Effector CD8-positive, alpha-beta T cell (primary cell): ENCODE measurements at regions not wholly inside any gene's neighbourhood (a gene's known extent, or its start where the extent isn't known, plus 50 kb on each side); places are given as distances from the start of the nearest gene placed in this dataset.

Source experiments
- DNase-seq: peaks from one replicate; lab custom pipeline; 2025; lab: John Stamatoyannopoulos, UW

DNA sequence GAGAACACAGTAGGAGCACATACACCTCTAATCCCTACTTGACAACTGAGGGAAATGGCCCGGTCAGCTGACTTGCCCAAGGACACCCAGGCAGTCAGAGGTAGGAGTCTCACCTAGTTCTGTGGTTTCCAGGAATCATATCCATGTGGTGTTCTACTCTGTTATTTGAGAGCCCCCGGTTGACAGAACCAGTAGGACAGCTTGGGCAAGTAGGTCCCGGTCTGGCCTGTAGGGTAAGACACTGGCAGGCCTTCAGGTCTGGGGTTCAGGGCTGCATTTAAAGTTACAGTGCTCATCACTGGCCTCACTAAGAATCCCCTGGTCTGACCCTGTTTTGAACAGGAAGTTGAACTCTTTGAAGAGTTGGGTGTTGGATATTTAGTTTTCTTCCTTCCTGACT lies 476.1 kb downstream of the SHQ1 start:
- no peak for DNase-seq

DNA sequence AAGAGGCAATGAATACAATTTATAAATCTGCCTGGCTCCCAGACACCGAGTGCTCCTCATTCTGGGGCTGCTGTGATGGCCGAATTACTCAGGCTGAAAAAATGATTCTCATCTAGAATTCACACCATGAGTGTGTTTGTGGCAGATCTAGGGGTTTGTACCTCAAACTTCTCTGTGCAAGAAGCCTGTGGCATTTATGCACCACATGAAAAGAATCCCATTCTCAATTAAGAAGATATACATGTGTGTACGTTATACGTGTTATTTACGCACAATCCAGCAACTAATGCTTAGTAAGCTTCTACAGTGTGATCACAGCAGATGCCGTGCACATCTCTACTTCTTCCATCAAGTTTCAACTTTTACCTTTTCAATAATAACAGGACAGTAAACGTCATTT lies 476.8 kb downstream of the SHQ1 start:
- no peak for DNase-seq

DNA sequence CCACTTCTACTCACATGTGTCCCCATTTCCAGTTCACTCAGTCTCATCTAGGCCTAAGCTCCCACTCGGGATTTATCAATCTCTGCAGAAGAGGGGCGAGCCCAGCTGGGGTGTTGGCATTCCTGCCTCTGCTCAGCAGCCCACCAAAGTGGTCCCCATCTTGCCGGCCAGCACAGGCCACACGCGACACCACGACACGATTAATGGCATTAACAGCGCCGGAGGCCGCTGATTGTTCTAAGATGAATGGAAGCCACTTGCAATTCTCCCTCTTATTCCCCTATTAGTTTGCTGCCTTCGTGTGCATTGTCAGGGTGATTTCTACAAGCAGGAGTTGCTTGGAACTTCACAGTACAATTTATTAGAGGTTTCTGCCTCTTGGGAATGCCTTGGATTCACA lies 477.3 kb downstream of the SHQ1 start:
- no peak for DNase-seq

DNA sequence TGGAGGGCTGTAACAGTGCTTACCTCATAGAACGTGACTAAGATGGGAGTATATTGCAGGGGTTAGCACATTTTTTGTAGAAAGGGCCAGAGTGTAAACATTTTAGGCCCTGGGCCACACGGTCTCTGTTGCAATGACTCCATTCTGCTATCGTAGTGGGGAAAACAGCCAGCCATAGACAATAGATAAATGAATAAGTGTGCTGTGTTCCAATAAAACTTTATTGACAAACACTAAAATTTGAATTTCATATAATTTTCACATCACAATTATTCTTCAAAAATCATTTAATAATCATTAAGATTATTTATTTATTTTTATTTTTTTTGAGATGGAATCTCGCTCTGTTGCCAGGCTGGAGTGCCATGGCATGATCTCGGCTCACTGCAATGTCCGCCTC lies 478.6 kb downstream of the SHQ1 start:
- no peak for DNase-seq

DNA sequence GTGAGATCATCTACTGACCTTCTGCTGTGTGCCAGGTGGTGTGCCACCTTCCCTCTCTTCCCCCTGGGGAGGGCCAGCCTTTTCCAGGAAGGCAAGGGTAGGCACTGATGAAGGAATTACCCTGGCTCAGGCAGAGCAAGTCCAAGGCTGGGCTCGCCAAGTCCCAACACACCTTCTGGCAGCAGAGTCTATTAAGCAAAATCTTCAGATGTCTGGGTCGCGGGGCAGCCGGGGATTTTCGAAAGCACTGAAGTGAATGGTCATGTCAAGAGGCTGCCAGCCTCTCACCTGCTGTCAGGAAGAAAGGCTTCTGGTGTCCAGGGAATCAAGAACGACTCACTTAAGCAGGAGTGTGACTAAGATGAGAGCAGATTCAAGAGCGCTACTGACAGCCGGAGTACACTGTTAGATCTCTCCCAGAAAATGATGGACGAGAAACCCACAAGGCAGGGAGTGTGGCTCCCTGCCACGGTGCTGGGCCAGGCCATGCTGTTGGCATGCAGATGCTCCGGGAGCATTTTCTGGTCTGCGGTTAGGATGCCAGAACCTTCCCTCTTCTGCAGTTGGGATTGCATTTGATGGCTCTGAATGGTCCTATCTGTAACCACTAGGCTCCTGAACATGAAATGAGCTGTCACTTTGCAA lies 479.8 kb downstream of the SHQ1 start:
- DNase-seq: no peak

DNA sequence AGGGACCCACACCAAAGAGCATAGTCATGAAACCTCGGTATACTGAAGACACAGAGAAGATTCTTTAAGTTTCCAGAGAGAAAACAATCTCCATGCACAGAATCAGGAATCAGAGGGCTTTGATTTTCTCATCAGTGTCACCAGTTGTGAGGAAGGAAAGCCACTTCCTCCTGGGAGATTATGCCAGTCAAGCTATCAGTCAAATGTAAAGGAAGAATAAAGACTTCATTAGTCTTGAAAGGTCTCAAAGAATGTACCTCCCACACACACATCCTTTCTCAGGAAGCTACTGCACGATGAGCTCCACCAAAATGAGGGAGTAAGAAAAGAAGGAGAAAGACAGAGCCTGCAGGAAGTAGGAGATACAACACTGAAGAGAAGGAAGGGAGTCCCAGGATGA lies 486.3 kb downstream of the SHQ1 start:
- DNase-seq: no peak

DNA sequence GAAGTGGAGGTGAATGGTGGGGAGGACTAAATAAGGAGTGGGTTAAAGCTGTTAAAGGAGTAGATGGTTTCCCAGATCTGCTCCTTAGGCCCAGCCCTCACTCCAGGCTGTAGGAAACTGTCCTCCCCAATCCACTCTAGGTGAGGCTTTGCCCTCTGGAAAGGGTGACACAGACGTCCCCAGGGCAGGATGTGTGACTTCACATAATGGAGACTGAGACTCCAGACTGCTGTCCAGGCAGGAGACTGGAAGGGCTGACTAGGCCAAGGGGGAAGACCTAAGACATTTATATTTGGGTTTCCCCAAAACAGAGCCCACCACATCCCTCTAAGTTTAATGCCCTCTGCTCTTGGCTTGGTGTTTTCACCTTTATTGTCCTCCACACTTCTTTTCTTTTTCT lies 488.5 kb downstream of the SHQ1 start:
- DNase-seq: no peak

DNA sequence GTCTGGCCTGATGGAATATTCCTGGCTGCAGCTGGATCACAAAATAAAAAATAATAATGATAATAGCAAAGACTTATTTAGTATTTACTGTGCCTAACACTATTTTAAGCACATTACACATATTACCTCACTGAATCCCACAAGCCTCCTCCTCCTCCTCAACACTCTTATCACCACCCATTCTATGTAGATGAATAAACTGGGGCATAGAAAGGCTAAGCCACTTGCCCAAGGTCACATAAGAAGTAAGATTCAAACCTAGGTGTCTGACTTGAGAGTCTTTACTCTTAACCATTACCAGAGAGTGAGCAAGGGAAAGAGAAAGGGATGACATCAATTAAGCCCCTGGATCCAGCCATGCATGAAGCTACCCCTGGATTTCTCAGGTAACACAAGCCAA lies 493.1 kb downstream of the SHQ1 start:
- no peak for DNase-seq

DNA sequence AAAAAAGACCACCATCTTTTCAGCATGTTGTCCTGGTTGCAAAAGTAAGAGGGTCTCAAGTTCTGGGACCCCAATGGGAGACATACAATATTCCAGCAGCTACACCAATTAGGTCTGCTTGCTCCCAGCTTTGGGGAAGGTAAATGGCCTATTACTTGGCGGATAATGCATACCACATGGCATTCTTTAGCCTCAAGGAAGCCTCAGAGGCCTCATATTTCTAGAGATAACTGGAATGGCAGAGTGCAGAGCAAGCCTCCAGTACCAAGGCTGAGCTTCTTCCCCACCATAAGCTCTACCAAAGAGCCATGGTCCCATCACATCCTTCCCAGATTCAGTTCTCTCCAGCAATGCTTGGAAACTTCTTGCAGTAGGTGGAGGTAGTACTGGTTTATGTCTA lies 493.8 kb downstream of the SHQ1 start:
- DNase-seq: no peak

DNA sequence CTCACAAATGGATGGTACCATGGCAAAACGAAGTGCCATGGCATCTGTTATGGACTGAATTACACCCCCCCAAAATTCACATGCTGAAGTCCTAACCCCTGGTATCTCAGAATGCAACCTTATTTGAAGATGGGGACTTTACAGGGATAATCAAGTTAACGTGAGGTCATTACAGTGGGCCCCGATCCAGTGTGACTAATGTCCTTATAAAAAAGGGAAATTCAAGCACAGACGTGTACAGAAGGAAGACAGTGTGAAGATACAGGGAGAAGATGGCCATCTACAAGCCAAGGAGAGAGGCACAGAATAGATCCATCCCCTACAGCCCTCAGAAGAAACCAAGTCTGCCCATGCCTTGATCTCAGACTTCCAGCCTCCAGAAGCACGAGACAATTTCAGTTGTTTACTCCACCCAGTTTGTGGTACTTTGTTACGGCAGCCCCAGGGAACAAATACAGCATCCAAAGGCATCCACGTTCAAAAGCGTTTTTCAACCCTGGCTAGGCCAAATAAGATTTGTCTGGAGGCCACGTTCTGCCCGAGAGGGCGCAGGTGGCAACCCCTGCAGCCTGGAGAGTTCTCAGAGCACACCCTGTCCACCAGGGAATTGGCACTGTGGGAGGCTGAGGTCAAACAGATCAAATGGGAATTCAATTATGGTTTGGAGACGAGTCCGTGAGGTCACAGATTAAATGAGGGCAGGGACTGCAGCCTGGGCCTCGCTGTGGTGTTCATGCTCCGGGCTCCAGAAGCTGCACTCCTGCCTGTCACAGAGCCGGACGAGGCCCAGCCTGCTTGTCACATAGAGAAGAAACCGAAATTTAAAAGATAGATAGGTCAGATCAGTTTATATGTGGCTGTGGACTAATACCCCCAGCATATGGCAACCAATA lies 494.8 kb downstream of the SHQ1 start:
- no peak for DNase-seq

DNA sequence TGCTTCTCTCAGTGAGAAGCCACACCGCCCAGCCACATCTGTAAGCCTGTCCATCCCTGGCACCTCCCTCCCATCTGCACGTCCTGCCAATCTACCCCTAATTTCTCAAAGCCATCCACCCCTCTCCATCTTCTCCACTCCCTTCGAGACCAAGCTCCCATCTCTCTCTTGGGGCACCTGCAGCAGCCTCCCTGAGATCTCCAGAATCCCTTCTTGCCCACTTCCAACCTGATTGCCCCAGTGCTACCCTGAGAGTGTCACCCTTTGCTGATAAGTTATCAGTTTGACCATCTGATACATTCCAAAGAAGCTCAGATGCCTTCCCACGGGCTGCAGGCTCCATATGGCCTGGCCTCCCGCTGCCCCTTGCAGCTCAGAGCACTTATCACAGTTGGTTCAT lies 496.1 kb downstream of the SHQ1 start:
- no peak for DNase-seq

DNA sequence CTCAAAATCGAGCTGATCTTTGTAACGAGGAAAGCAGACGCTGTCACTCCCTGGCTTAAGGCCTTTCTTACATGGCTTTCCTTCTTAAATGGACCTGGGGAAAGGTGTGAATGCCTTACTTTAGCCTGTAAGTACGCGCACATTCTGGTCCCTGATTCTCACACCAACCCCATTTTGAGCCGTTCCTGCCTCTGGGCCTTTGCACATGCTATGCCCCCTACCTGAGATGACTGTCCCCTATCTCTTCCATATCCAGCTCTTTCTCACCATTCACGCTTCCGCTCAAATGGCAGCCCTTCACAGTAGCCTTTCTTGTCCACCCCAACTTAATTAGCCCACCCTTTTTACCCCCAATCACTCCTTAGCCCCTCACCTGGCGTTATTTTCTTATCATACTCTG lies 496.7 kb downstream of the SHQ1 start:
- no peak for DNase-seq

DNA sequence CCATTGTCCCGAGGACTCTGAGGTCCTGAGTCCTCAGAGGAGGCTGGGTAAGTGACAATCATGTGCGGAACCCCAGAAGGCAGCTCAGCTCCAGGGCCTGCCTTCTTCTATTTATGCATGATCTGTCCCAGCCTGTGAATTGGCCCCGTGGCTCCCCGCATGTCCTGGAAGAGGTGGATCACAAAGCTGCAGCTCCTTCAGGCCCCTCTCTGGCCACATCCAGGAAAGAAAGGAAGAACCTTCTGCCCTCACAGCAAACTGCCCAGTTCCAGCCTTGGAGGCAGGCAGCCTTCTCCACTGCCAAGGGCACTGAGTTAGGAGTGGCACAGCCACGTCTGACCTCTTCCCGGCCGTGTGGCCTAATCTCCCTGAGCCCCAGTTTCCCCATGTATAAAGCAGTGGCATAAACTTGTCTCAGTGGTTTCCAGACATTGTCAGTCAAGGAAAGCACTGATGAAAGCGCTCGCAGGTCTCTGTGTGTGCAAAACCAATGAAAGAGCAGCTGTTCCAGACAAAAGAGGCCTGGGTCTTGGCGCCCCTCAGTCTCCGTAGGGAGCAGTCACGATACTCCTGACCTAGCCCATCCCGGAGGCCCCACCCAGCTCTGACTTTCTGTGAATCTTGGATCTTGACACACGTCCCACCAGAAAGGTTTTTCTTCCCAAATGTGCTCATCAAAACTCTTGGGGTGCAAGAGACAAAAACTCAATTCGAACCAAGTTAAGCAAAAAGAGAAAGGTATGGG lies 497.3 kb downstream of the SHQ1 start:
- DNase-seq: no peak

DNA sequence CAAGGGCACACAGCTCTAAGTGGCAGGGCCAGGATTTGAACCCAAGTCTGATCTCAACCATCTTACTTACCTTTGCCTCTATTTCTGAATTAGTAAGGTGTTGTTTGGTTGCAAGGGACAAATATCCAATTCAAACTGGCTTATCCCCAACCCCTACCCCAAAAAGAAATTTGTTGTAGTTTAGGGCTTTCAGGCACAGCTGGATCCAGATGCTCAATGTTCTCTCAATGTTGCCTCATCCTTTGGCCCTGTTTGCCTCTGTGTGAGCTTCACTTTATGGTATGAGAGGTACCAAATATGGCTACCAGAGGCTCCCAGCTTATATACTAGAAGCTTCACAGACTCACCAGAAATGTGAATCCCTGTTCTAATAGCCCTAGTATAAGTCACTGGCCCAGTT lies 499.9 kb downstream of the SHQ1 start:
- DNase-seq: no peak

DNA sequence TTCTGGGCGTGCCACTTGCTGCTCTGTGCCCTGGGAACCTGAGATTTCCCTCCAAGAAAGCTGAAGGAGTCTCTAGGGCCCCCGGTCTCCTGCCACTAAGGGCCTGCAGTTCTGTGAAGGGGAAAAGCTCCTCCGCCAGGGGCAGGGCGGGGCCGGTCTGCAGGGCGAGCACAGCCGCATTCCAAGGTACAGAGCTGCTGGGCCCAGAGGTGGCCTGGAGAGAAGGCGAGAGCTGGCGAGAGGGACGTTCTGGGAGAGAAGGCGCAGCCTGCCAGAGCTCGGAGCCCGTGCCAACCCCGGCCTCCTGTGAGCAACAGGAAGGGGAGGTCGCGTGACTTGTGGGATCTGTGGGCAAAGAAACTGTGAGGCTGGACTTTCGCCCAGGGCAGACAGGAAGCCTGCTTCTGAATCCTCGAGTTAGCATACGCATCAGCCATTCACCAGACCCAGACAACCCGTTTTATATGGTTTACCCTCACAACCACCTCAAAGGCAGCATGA lies 500.4 kb downstream of the SHQ1 start:
- no peak for DNase-seq

DNA sequence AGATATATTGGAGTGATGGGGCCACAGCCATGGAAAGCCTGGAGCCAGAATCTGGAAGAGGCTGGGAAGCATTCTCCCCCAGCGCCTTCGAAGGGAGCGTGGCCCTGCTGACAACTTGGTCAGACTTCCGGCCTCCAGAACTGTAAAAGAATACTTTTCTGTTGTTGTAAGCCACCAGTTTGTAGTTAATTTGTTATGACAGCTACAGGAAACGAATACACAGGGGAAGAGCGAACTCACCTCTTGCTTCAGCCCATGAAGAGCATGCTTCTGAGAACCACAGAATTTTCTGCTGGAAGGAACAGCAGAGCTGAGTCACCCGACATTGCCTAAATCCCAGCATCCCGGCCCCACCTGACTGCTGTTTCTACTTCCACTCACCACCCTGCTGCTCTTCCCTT lies 501.7 kb downstream of the SHQ1 start:
- no peak for DNase-seq

DNA sequence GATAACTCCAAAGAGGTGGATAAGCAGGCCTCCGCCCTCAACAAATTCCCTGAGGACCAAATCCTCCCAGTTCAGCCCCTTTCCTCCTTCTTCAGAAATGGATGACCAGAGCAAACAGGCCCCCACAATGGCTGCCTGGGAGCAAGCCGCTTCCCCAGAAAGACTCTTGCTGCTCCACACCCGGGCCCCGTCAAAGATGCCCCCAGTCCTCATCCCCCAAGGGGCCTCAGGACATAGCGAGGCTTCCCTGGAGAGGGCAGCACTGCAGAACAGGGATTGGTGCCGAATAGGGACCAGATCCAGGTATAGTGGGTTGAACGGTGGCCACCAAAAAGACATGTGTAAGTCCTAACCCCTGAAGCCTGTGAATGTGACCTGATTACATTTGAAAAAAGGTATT lies 502.3 kb downstream of the SHQ1 start:
- DNase-seq: no peak

DNA sequence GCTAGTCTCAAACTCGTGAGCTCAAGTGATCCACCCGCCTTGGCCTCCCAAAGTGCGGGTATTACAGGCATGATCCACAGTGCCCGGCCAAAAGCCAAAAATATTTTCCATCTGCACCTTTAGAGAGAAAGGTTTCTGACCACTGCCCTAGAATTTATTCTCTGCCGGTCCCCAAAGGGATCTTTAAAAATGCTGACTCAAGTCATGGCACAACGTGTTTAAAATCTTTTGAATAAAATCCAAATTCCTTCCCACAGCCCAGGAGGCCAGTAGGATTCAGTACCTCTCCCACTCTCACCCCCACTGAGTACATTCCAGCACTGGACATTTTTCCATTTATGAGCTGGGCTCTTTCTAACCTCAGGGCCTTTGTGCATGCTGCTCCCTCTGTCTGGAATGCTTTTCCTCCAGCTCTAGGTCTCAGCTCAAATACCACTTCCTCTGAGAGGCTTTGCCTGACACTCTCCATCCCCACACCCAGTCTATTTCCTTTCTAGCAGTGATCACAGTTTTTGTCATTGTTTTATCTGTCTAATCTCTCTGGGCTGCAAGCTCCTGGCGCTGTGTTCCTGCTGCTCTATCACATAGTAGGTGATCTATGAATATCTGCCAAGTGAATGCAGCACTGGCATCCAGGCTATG lies 502.9 kb downstream of the SHQ1 start:
- DNase-seq: no peak

DNA sequence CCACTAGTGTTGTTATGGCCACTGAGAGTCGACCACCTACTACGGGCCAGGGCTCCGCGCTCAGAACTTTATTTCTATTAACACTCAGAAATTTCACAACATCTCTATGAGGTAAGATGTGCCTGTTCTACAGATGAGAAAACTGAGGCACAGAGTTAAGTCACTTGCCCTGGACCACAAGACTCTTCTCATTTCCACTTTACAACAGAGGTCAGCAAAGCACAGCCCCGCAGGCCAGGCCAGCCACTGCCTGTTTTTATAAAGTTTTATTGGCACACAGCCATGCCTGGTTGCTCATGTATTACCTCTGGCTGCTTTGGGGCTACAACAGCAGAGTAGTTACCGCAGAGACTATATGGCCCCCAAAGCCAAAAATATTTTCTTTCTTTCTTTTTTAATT lies 503.6 kb downstream of the SHQ1 start:
- no peak for DNase-seq

DNA sequence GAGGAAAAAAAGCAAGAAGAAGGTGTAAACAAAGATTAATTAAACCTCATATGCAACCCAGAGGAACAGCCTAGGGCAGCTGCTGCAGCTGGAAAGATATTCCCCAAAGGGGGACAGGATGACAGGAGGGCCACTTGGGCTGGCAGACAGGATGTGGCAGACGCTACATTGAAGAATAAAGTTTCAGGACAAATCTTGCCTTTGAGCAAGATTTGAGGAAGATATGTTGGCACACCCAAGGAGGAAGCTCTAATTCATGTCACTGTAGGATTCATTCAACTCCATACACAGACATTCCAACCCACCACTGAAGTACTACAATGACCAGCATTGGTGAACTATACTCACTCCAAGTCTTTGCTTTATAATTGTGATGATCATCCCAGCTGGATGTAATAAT lies 504.0 kb downstream of the SHQ1 start:
- DNase-seq: no peak

DNA sequence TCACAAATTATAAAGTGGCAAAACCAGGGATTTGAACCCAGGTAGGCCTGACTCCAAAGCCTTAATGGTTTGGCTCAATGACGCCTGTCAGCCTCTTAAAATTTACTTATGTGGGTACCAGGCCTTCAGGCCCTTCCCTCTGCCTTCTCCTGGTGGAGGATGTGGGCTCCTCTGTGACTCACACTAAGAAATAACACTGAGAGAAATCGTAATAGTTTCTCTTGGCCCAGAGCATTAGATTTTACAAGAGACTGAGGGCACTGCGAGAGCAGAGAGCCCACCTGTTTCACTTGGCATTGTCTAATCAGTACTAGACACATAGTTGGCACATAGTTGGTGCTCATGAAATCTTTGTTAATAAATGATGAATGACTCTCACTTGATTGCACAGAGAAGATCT lies 505.2 kb downstream of the SHQ1 start:
- DNase-seq: no peak

DNA sequence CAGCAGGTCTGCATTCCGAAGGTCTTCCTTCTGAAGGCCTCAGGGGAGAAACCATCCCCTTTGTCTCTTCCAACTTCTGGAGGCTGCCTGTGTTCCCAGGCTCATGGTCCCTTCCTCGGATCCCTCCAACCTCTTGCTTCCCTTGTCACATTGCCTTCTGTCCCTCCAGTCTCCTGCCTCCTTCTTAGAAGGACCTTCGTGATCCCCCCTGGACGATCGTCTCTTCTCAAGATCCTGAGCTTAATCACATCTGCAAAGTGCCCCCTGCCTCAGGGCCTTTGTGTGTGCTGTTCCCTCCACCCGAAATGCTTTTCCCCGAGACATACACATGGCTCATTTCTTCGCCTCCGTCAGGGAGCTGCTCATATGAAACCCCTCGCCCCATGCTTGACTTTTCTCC lies 505.8 kb downstream of the SHQ1 start:
- no peak for DNase-seq
